IMR-90 (cell line): ENCODE measurements at regions not wholly inside any gene's neighbourhood (a gene's known extent, or its start where the extent isn't known, plus 50 kb on each side); places are given as distances from the start of the nearest gene placed in this dataset.

Experiments
- ATAC-seq: fragments of 200-7000 bp; cut with Tn5 transposase; 2 replicates; pipeline ENCODE4 v1.9.1; 2020; ENCODE audit warnings: low read depth, mild to moderate bottlenecking, moderate library complexity
- BruUV-seq: library from RNA; stranded (reverse); fragments of 400-500 nt; replicated peaks from 2 replicates; lab custom pipeline; 2021; lab: Mats Ljungman, UMichigan
- CTCF ChIA-PET: fragments of 300-600 bp; formaldehyde crosslinking; extraction: SDS; loops from one replicate; lab custom pipeline; 2021; ENCODE audit warnings: antibody characterized with exemption; lab: Yijun Ruan, JAX
- POLR2A ChIA-PET: fragments of 300-600 bp; sonication (Branson Sonifier 250); formaldehyde crosslinking; loops from one replicate; lab custom pipeline; 2022; ENCODE audit warnings: antibody characterized with exemption; ENCODE audit not compliant: unreplicated experiment; lab: Charles Lee
- DNase-seq: peaks from one replicate; pipeline ENCODE4 v3.0.0; 2013
- H2AFZ ChIP-seq: replicated peaks from 2 replicates; pipeline ENCODE3; 2013; ENCODE audit warnings: low read length, mild to moderate bottlenecking; ENCODE audit not compliant: poor library complexity
- H2AK5ac ChIP-seq: 2 replicates; pipeline ENCODE4 v1.6.1; 2013; ENCODE audit warnings: low read depth, low read length, inconsistent platforms
- H2AK9ac ChIP-seq: replicated peaks from 2 replicates; pipeline ENCODE3; 2013; ENCODE audit warnings: mild to moderate bottlenecking, low read depth, low read length, moderate library complexity; ENCODE audit not compliant: poor library complexity
- H2BK120ac ChIP-seq: 2 replicates; pipeline ENCODE4 v1.6.1; 2013; ENCODE audit warnings: low read depth, low read length, inconsistent platforms
- H2BK15ac ChIP-seq: 3 replicates; pipeline ENCODE4 v1.6.1; 2013; ENCODE audit warnings: low read depth, low read length, inconsistent platforms
- H2BK20ac ChIP-seq: 2 replicates; pipeline ENCODE4 v1.6.1; 2013; ENCODE audit warnings: low read depth, mild to moderate bottlenecking, inconsistent platforms, low read length, moderate library complexity
- H2BK5ac ChIP-seq: 2 replicates; pipeline ENCODE4 v1.6.1; 2013; ENCODE audit warnings: mild to moderate bottlenecking, low read depth, low read length, inconsistent platforms; ENCODE audit not compliant: poor library complexity, severe bottlenecking
- H3K14ac ChIP-seq: replicated peaks from 2 replicates; pipeline ENCODE4 v1.6.1; 2013; ENCODE audit warnings: low read depth, low read length, inconsistent platforms
- H3K18ac ChIP-seq: 2 replicates; pipeline ENCODE4 v1.6.1; 2013; ENCODE audit warnings: low read depth, low read length, control low read depth
- H3K23ac ChIP-seq: 2 replicates; pipeline ENCODE4 v1.6.1; 2013; ENCODE audit warnings: low read depth, low read length, inconsistent platforms
- H3K27ac ChIP-seq: 2 replicates; pipeline ENCODE4 v1.5.1; 2013; ENCODE audit warnings: mild to moderate bottlenecking, control low read depth, low read length; ENCODE audit not compliant: insufficient read depth
- H3K27me3 ChIP-seq: 2 replicates; pipeline ENCODE4 v1.6.1; 2013; ENCODE audit warnings: low read length; ENCODE audit not compliant: control insufficient read depth, insufficient read depth
- H3K36me3 ChIP-seq: 2 replicates; pipeline ENCODE4 v1.6.1; 2013; ENCODE audit warnings: low read length, mixed read lengths; ENCODE audit not compliant: control insufficient read depth, insufficient read depth
- H3K4ac ChIP-seq: 2 replicates; pipeline ENCODE4 v1.6.1; 2013; ENCODE audit warnings: low read depth, low read length, inconsistent platforms
- H3K4me1 ChIP-seq: 2 replicates; pipeline ENCODE4 v1.6.1; 2013; ENCODE audit warnings: low read length, mixed read lengths; ENCODE audit not compliant: control insufficient read depth, insufficient read depth
- H3K4me2 ChIP-seq: 2 replicates; pipeline ENCODE4 v1.6.1; 2013; ENCODE audit warnings: low read depth, mild to moderate bottlenecking, control low read depth, low read length, moderate library complexity
- H3K4me3 ChIP-seq: 2 replicates; pipeline ENCODE4 v1.5.1; 2013; ENCODE audit warnings: low read depth, mild to moderate bottlenecking, control low read depth, low read length, moderate library complexity; ENCODE audit not compliant: insufficient read depth
- H3K56ac ChIP-seq: 2 replicates; pipeline ENCODE4 v1.6.1; 2013; ENCODE audit warnings: low read length, inconsistent platforms; ENCODE audit not compliant: insufficient read depth; ENCODE audit errors: extremely low read depth
- H3K79me1 ChIP-seq, 2 experiments: 2 replicates each; pipeline ENCODE4 v1.6.1; 2013; ENCODE audit warnings: low read length in 2 of 2, inconsistent platforms in 1 of 2, low read depth in 1 of 2
- H3K9ac ChIP-seq: 2 replicates; pipeline ENCODE4 v1.6.1; 2013; ENCODE audit warnings: low read depth, low read length, control low read depth
- H3K9me1 ChIP-seq: 2 replicates; pipeline ENCODE4 v1.6.1; 2013; ENCODE audit warnings: low read length, inconsistent platforms; ENCODE audit not compliant: insufficient read depth
- H3K9me3 ChIP-seq: 2 replicates; pipeline ENCODE4 v1.6.1; 2013; ENCODE audit warnings: low read length; ENCODE audit not compliant: control insufficient read depth, insufficient read depth
- H4K20me1 ChIP-seq: 2 replicates; pipeline ENCODE4 v1.6.1; 2013; ENCODE audit warnings: low read length, inconsistent platforms; ENCODE audit not compliant: insufficient read depth
- H4K5ac ChIP-seq: 2 replicates; pipeline ENCODE4 v1.6.1; 2013; ENCODE audit warnings: mild to moderate bottlenecking, low read depth, low read length, control low read depth
- H4K8ac ChIP-seq, 2 experiments: 2 replicates each; pipeline ENCODE4 v1.6.1; 2013; ENCODE audit warnings: low read depth in 2 of 2, low read length in 2 of 2, control low read depth in 1 of 2, inconsistent platforms in 1 of 2
- H4K91ac ChIP-seq: 2 replicates; pipeline ENCODE4 v1.6.1; 2013; ENCODE audit warnings: low read depth, low read length, inconsistent platforms; ENCODE audit not compliant: insufficient read depth
- BHLHE40 ChIP-seq: fragments of 150-350 bp; IDR thresholded peaks from 2 replicates; pipeline ENCODE4 v1.6.1; 2016; ENCODE audit warnings: mild to moderate bottlenecking, low read depth, low read length
- CEBPB ChIP-seq: IDR thresholded peaks from 2 replicates; pipeline ENCODE4 v1.6.1; 2012; ENCODE audit warnings: low read depth, low read length, improper control_type of control experiment
- CHD1 ChIP-seq: IDR thresholded peaks from 2 replicates; pipeline ENCODE4 v1.6.1; 2012; ENCODE audit warnings: low read depth, low read length, improper control_type of control experiment
- FOS ChIP-seq: fragments of 150-350 bp; IDR thresholded peaks from 2 replicates; pipeline ENCODE4 v1.6.1; 2016; ENCODE audit warnings: low read depth, low read length
- MAFK ChIP-seq: IDR thresholded peaks from 2 replicates; pipeline ENCODE4 v1.6.1; 2012; ENCODE audit warnings: low read depth, low read length, improper control_type of control experiment
- MAZ ChIP-seq: IDR thresholded peaks from 2 replicates; pipeline ENCODE4 v1.6.1; 2012; ENCODE audit warnings: low read depth, mild to moderate bottlenecking, low read length, improper control_type of control experiment, moderate library complexity, borderline replicate concordance
- MXI1 ChIP-seq: IDR thresholded peaks from 2 replicates; pipeline ENCODE4 v1.6.1; 2012; ENCODE audit warnings: low read depth, mild to moderate bottlenecking, low read length, moderate library complexity, borderline replicate concordance
- NFE2L2 ChIP-seq: fragments of 150-350 bp; IDR thresholded peaks from 2 replicates; pipeline ENCODE4 v1.6.1; 2016; ENCODE audit warnings: low read depth, mild to moderate bottlenecking, low read length
- POLR2A ChIP-seq: IDR thresholded peaks from 2 replicates; pipeline ENCODE4 v1.6.1; 2012; ENCODE audit warnings: mild to moderate bottlenecking, low read depth, low read length
- RAD21 ChIP-seq: IDR thresholded peaks from 2 replicates; pipeline ENCODE4 v1.6.1; 2012; ENCODE audit warnings: low read length, improper control_type of control experiment
- RCOR1 ChIP-seq: IDR thresholded peaks from 2 replicates; pipeline ENCODE4 v1.6.1; 2012; ENCODE audit warnings: mild to moderate bottlenecking, low read length, improper control_type of control experiment; ENCODE audit not compliant: insufficient replicate concordance
- RFX5 ChIP-seq: IDR thresholded peaks from 2 replicates; pipeline ENCODE4 v1.8.0; 2012; ENCODE audit warnings: low read depth, mild to moderate bottlenecking, low read length, moderate library complexity
- SMC3 ChIP-seq: fragments of 150-350 bp; IDR thresholded peaks from 2 replicates; pipeline ENCODE4 v1.6.1; 2016; ENCODE audit warnings: low read depth, mild to moderate bottlenecking, antibody characterized with exemption, low read length, moderate library complexity
- WGBS, 2 experiments: methylation state at CpG; one replicate each; pipeline versions ENCODE4 v1.1.5 to v1.1.7; 2013; ENCODE audit warnings: missing lambda C conversion rate in 2 of 2; ENCODE audit not compliant: insufficient read length in 1 of 2; ENCODE audit errors: extremely low coverage in 2 of 2; 5-methylcytosine and 5-hydroxymethylcytosine counted together
- dilution Hi-C: fragments of 300-500 bp; cut with HindIII; formaldehyde crosslinking; loops from one replicate; pipeline ENCODE4 v1.14.3; 2018; ENCODE audit warnings: low sequenced_read_pairs; ENCODE audit not compliant: unreplicated experiment
- in situ Hi-C: fragments of 300-500 bp; cut with MboI; formaldehyde crosslinking; loops from 3 replicates; pipeline ENCODE4 v1.14.3; 2019; ENCODE audit warnings: low sequenced_read_pairs, inconsistent platforms, mixed read lengths
- intact Hi-C: fragments of 100-400 bp; cut with micrococcal nuclease; formaldehyde crosslinking; loops from 2 replicates; pipeline ENCODE4 v1.10.0; 2022
- TF ChIP-seq, protein P1 (sequence below): conservative IDR thresholded peaks from 2 replicates; pipeline ENCODE4 v1.5.1; 2012; ENCODE audit warnings: mild to moderate bottlenecking, low read depth, low read length, improper control_type of control experiment
- TF ChIP-seq, protein P2 (sequence below): fragments of 150-350 bp; IDR thresholded peaks from 2 replicates; pipeline ENCODE4 v1.6.1; 2016; ENCODE audit warnings: low read depth, mild to moderate bottlenecking, low read length, moderate library complexity, borderline replicate concordance
- TF ChIP-seq, protein P3 (sequence below): fragments of 150-350 bp; IDR thresholded peaks from 2 replicates; pipeline ENCODE4 v1.6.1; 2017; ENCODE audit warnings: mild to moderate bottlenecking, antibody characterized with exemption, low read length, low read depth

DNA sequence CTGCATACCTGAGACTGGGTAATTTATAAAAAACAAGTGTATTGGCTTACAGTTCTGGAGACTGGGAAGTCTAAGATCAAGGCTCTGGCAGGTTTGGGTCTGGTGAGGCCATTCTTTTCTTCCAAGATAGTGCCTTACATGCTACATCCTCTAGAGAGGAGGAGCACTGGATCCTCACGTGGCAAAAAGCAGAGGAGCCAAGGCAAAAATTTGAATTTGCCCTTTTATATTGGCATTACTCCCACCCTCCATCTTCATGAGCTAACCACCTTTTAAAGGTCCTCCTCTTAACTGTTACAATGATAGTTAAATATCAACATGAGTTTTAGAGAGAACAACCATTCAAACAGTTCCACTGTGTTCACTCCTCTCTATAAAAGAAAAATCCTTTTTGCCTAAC lies 286.3 kb upstream of the SEL1L start:
- H2BK20ac ChIP-seq = no peak overlapping the region
- WGBS, 2 experiments = no CpG with 5 or more reads among the region's 1 CpG
- H3K9ac ChIP-seq = no peak overlapping the region
- H3K18ac ChIP-seq = no peak overlapping the region
- H2BK5ac ChIP-seq = no peak overlapping the region
- no peaks in the 10 kb centered on the region for H3K36me3 ChIP-seq
- H4K5ac ChIP-seq = no peak overlapping the region
- no peaks in the 10 kb centered on the region for H3K79me1 ChIP-seq
- no peak overlapping the region for H3K14ac ChIP-seq
- H3K56ac ChIP-seq = no peak overlapping the region
- no peak overlapping the region for H3K4me3 ChIP-seq
- TF ChIP-seq FOS = no peak
- TF ChIP-seq, protein P1, sequence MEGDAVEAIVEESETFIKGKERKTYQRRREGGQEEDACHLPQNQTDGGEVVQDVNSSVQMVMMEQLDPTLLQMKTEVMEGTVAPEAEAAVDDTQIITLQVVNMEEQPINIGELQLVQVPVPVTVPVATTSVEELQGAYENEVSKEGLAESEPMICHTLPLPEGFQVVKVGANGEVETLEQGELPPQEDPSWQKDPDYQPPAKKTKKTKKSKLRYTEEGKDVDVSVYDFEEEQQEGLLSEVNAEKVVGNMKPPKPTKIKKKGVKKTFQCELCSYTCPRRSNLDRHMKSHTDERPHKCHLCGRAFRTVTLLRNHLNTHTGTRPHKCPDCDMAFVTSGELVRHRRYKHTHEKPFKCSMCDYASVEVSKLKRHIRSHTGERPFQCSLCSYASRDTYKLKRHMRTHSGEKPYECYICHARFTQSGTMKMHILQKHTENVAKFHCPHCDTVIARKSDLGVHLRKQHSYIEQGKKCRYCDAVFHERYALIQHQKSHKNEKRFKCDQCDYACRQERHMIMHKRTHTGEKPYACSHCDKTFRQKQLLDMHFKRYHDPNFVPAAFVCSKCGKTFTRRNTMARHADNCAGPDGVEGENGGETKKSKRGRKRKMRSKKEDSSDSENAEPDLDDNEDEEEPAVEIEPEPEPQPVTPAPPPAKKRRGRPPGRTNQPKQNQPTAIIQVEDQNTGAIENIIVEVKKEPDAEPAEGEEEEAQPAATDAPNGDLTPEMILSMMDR = no peak
- no peak for TF ChIP-seq CHD1
- no peak for TF ChIP-seq MXI1
- no peak for TF ChIP-seq MAZ
- TF ChIP-seq SMC3 = no peak
- TF ChIP-seq, protein P2, sequence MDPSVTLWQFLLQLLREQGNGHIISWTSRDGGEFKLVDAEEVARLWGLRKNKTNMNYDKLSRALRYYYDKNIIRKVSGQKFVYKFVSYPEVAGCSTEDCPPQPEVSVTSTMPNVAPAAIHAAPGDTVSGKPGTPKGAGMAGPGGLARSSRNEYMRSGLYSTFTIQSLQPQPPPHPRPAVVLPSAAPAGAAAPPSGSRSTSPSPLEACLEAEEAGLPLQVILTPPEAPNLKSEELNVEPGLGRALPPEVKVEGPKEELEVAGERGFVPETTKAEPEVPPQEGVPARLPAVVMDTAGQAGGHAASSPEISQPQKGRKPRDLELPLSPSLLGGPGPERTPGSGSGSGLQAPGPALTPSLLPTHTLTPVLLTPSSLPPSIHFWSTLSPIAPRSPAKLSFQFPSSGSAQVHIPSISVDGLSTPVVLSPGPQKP = no peak
- TF ChIP-seq, protein P3, sequence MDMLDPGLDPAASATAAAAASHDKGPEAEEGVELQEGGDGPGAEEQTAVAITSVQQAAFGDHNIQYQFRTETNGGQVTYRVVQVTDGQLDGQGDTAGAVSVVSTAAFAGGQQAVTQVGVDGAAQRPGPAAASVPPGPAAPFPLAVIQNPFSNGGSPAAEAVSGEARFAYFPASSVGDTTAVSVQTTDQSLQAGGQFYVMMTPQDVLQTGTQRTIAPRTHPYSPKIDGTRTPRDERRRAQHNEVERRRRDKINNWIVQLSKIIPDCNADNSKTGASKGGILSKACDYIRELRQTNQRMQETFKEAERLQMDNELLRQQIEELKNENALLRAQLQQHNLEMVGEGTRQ = no peak
- no peak for TF ChIP-seq POLR2A
- TF ChIP-seq BHLHE40 = no peak
- no peak for TF ChIP-seq CEBPB
- no peak for TF ChIP-seq RCOR1
- no peak for TF ChIP-seq RFX5
- no peak for TF ChIP-seq NFE2L2
- TF ChIP-seq MAFK = no peak
- no peak for TF ChIP-seq RAD21
- POLR2A ChIA-PET = no interaction called here
- H3K23ac ChIP-seq = no peak overlapping the region
- no peak for ATAC-seq
- no peak overlapping the region for H4K91ac ChIP-seq
- in situ Hi-C loops = no loop called here
- no peaks in the 10 kb centered on the region for H4K20me1 ChIP-seq
- no peaks in the 10 kb centered on the region for H3K27me3 ChIP-seq
- H3K9me3 ChIP-seq = peaks cover 6% of the 10 kb centered on the region
- H2AK5ac ChIP-seq = no peak overlapping the region
- no peak overlapping the region for H4K8ac ChIP-seq
- H3K4me2 ChIP-seq = no peak overlapping the region
- H3K27ac ChIP-seq = no peak overlapping the region
- H2AFZ ChIP-seq = no peak overlapping the region
- intact Hi-C loops = no loop called here
- no peak overlapping the region for H3K4ac ChIP-seq
- no TSS peak for BruUV-seq
- CTCF ChIA-PET = no interaction called here
- no peaks in the 10 kb centered on the region for H3K9me1 ChIP-seq
- H2AK9ac ChIP-seq = no peak overlapping the region
- dilution Hi-C loops = no loop called here
- no peak overlapping the region for H2BK120ac ChIP-seq
- no peak overlapping the region for H2BK15ac ChIP-seq
- no peaks in the 10 kb centered on the region for H3K4me1 ChIP-seq
- no peak for DNase-seq
